ENCODE measurements at regions not wholly inside any gene's neighbourhood (a gene's known extent, or its start where the extent isn't known, plus 50 kb on each side); places are given as distances from the start of the nearest gene placed in this dataset.

DNA sequence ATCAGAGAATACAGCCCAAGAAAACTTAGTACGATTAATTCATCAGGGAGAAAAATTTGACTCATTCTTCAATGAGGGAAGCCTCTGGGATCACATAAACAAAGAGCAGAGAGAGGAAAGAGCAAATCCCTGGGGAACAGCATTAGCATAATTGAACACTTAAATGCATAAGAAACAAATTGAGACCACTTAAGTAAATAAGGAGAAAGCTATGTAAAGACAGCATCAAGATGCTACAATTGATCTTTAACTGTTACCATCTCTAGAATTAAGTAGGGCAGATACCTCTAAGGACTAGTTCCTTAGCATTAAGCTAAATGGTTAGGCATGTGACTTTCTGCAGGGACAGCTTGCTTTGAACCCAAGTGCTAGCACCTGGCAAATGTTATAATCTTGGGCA, 265.1 kb upstream of the NEGR1 start:
- H3K79me1 ChIP-seq (ENCODE audit: low read depth, low read length), result no peaks in the 10 kb centered on the region
- no peaks in the 10 kb centered on the region for H3K27me3 ChIP-seq (ENCODE audit: control insufficient read depth in 3 of 3, insufficient read depth in 3 of 3, low read depth in 1 of 3, low read length in 3 of 3)
- H2AFZ ChIP-seq (ENCODE audit: low read length), result peak overlapping the region; percentile 9
- no peak overlapping the region for H3K23ac ChIP-seq (ENCODE audit: low read depth, low read length, poor library complexity)
- H3K4ac ChIP-seq (ENCODE audit: low read length), result no peak overlapping the region
- no peak overlapping the region for H3K9ac ChIP-seq (ENCODE audit: low read depth, low read length, poor library complexity)
- H4K91ac ChIP-seq (ENCODE audit: low read depth, low read length, poor library complexity), result no peak overlapping the region
- H3K4me1 ChIP-seq (ENCODE audit: control insufficient read depth in 2 of 2, insufficient read depth in 1 of 2, low read depth in 1 of 2, low read length in 2 of 2), result no peaks in the 10 kb centered on the region
- no peak overlapping the region for H2BK12ac ChIP-seq (ENCODE audit: low read length)
- H2BK120ac ChIP-seq (ENCODE audit: low read depth, low read length), result no peak overlapping the region
- H3K4me3 ChIP-seq (ENCODE audit: low read length in 2 of 2), result no peak overlapping the region
- no peaks in the 10 kb centered on the region for H3K36me3 ChIP-seq (replicated peaks in 1 of 2; ENCODE audit: control insufficient read depth in 2 of 2, insufficient read depth in 2 of 2, low read length in 2 of 2)
- no peak overlapping the region for H4K8ac ChIP-seq (ENCODE audit: low read depth, low read length)
- H3K18ac ChIP-seq (ENCODE audit: low read length), result no peak overlapping the region
- no peak overlapping the region for H3K27ac ChIP-seq (replicated peaks; ENCODE audit: low read length)
- no peaks in the 10 kb centered on the region for H3K9me3 ChIP-seq (replicated peaks in 1 of 2; ENCODE audit: control insufficient read depth in 2 of 2, insufficient read depth in 1 of 2, low read depth in 1 of 2, low read length in 2 of 2)
- H2BK5ac ChIP-seq (ENCODE audit: low read length), result no peak overlapping the region
- H3K4me2 ChIP-seq (ENCODE audit: insufficient read depth, low read length, poor library complexity, severe bottlenecking), result no peak overlapping the region
- H3K14ac ChIP-seq (ENCODE audit: low read length), result no peak overlapping the region
- DNase-seq (ENCODE audit: low spot score), result no peak
- no CpG with 5 or more reads among the region's 1 CpG for WGBS, 2 donors (ENCODE audit: extremely low coverage in 2 of 2, insufficient read length in 2 of 2, insufficient replicate concordance in 1 of 2)
- H2AK5ac ChIP-seq (ENCODE audit: low read depth, low read length), result no peak overlapping the region
- H2BK15ac ChIP-seq (ENCODE audit: low read length), result no peak overlapping the region

DNA sequence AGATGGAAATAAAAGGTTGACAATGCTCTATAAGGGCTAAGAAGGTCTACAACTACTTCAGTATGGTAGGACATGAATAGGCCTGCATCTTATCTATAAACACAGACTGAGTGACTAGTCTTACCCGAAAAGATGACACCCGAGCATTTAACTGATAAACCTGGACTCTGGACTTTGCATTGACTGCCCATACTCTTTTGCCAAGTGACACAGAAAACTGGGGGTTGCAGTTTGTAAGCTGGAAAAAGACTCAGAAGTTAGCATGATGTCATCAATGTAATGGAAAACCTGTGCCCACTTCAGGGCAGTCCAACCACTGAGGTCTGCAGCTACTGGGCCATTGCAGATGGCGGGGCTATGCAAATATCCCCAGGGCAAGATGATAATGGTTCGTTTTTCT, 258.3 kb upstream of the NEGR1 start:
- DNase-seq (ENCODE audit: low spot score), result no peak
- Histone ChIP-seq H2BK5ac (ENCODE audit: low read length) (no peak overlapping the region), H3K79me1 (ENCODE audit: low read depth, low read length) (no peaks in the 10 kb centered on the region), H3K4ac (ENCODE audit: low read length) (no peak overlapping the region), H3K27ac (replicated peaks; ENCODE audit: low read length) (no peak overlapping the region), H4K91ac (ENCODE audit: low read depth, low read length, poor library complexity) (no peak overlapping the region), H2AFZ (ENCODE audit: low read length) (no peak overlapping the region), H3K14ac (ENCODE audit: low read length) (no peak overlapping the region), H3K9me3 (replicated peaks in 1 of 2; ENCODE audit: control insufficient read depth in 2 of 2, insufficient read depth in 1 of 2, low read depth in 1 of 2, low read length in 2 of 2) (no peaks in the 10 kb centered on the region), H3K27me3 (ENCODE audit: control insufficient read depth in 3 of 3, insufficient read depth in 3 of 3, low read depth in 1 of 3, low read length in 3 of 3) (no peaks in the 10 kb centered on the region), H2BK12ac (ENCODE audit: low read length) (no peak overlapping the region), H3K23ac (ENCODE audit: low read depth, low read length, poor library complexity) (no peak overlapping the region), H3K4me2 (ENCODE audit: insufficient read depth, low read length, poor library complexity, severe bottlenecking) (no peak overlapping the region), H4K8ac (ENCODE audit: low read depth, low read length) (no peak overlapping the region), H3K18ac (ENCODE audit: low read length) (no peak overlapping the region), H3K4me1 (ENCODE audit: control insufficient read depth in 2 of 2, insufficient read depth in 1 of 2, low read depth in 1 of 2, low read length in 2 of 2) (no peaks in the 10 kb centered on the region), H2BK15ac (ENCODE audit: low read length) (no peak overlapping the region), H3K9ac (ENCODE audit: low read depth, low read length, poor library complexity) (no peak overlapping the region), H2AK5ac (ENCODE audit: low read depth, low read length) (no peak overlapping the region), H3K36me3 (replicated peaks in 1 of 2; ENCODE audit: control insufficient read depth in 2 of 2, insufficient read depth in 2 of 2, low read length in 2 of 2) (no peaks in the 10 kb centered on the region), H3K4me3 (ENCODE audit: low read length in 2 of 2) (no peak overlapping the region), H2BK120ac (ENCODE audit: low read depth, low read length) (no peak overlapping the region)
- no CpG with 5 or more reads among the region's 4 CpGs for WGBS, 2 donors (ENCODE audit: extremely low coverage in 2 of 2, insufficient read length in 2 of 2, insufficient replicate concordance in 1 of 2)

DNA sequence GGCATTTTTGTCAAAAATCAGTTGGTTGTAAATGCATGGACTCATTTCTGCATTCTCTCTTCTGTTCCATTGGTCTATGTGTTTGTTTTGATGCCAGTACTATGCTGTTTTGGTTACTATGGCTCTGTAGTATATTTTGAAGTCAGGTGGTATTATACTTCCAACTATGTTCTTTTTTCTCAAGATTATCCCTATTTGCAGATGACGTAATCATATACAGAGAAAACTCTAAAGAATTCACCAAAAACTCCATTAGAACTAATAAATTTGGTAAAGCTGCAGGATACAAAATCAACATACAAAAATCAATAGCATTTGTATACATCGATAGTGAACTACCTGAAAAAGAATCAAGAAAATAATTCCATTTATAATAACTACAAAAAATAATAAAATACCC, 253.1 kb upstream of the NEGR1 start:
- Histone ChIP-seq H4K8ac (ENCODE audit: low read depth, low read length) (no peak overlapping the region), H2BK15ac (ENCODE audit: low read length) (no peak overlapping the region), H3K4me2 (ENCODE audit: insufficient read depth, low read length, poor library complexity, severe bottlenecking) (no peak overlapping the region), H3K18ac (ENCODE audit: low read length) (no peak overlapping the region), H3K4ac (ENCODE audit: low read length) (no peak overlapping the region), H3K4me1 (ENCODE audit: control insufficient read depth in 2 of 2, insufficient read depth in 1 of 2, low read depth in 1 of 2, low read length in 2 of 2) (no peaks in the 10 kb centered on the region), H2BK12ac (ENCODE audit: low read length) (no peak overlapping the region), H3K27me3 (ENCODE audit: control insufficient read depth in 3 of 3, insufficient read depth in 3 of 3, low read depth in 1 of 3, low read length in 3 of 3) (no peaks in the 10 kb centered on the region), H3K79me1 (ENCODE audit: low read depth, low read length) (no peaks in the 10 kb centered on the region), H3K4me3 (ENCODE audit: low read length in 2 of 2) (no peak overlapping the region), H2AK5ac (ENCODE audit: low read depth, low read length) (no peak overlapping the region), H3K23ac (ENCODE audit: low read depth, low read length, poor library complexity) (no peak overlapping the region), H3K9me3 (replicated peaks in 1 of 2; ENCODE audit: control insufficient read depth in 2 of 2, insufficient read depth in 1 of 2, low read depth in 1 of 2, low read length in 2 of 2) (no peaks in the 10 kb centered on the region), H3K36me3 (replicated peaks in 1 of 2; ENCODE audit: control insufficient read depth in 2 of 2, insufficient read depth in 2 of 2, low read length in 2 of 2) (no peaks in the 10 kb centered on the region), H3K9ac (ENCODE audit: low read depth, low read length, poor library complexity) (no peak overlapping the region), H3K14ac (ENCODE audit: low read length) (no peak overlapping the region), H3K27ac (replicated peaks; ENCODE audit: low read length) (no peak overlapping the region), H2AFZ (ENCODE audit: low read length) (no peak overlapping the region), H2BK120ac (ENCODE audit: low read depth, low read length) (no peak overlapping the region), H4K91ac (ENCODE audit: low read depth, low read length, poor library complexity) (no peak overlapping the region), H2BK5ac (ENCODE audit: low read length) (no peak overlapping the region)
- no CpG with 5 or more reads among the region's 2 CpGs for WGBS, 2 donors (ENCODE audit: extremely low coverage in 2 of 2, insufficient read length in 2 of 2, insufficient replicate concordance in 1 of 2)
- DNase-seq (ENCODE audit: low spot score), result no peak

DNA sequence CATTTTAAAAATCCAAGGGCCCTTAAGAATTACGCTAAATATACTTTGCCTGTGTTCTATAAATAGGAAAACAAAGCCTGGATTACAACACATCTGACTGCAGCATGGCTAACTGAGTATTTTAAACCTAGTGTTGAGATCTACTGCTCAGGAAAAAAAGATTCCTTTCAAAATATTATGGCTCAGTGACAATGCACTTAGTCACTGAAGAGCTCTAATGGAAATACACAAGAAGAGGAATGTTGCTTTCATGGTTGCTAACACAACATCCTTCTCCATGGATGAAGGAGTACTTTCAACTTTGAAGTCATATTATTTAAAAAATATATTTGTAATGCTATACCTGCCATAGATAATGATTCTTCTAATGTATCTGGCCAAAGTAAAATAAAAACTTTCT, 248.3 kb upstream of the NEGR1 start:
- Histone ChIP-seq H3K23ac (ENCODE audit: low read depth, low read length, poor library complexity) (no peak overlapping the region), H3K79me1 (ENCODE audit: low read depth, low read length) (no peaks in the 10 kb centered on the region), H3K27me3 (ENCODE audit: control insufficient read depth in 3 of 3, insufficient read depth in 3 of 3, low read depth in 1 of 3, low read length in 3 of 3) (no peaks in the 10 kb centered on the region), H2AFZ (ENCODE audit: low read length) (no peak overlapping the region), H2BK120ac (ENCODE audit: low read depth, low read length) (no peak overlapping the region), H3K27ac (replicated peaks; ENCODE audit: low read length) (no peak overlapping the region), H2BK15ac (ENCODE audit: low read length) (no peak overlapping the region), H3K4ac (ENCODE audit: low read length) (no peak overlapping the region), H3K4me1 (ENCODE audit: control insufficient read depth in 2 of 2, insufficient read depth in 1 of 2, low read depth in 1 of 2, low read length in 2 of 2) (no peaks in the 10 kb centered on the region), H3K4me3 (ENCODE audit: low read length in 2 of 2) (no peak overlapping the region), H3K4me2 (ENCODE audit: insufficient read depth, low read length, poor library complexity, severe bottlenecking) (no peak overlapping the region), H3K36me3 (replicated peaks in 1 of 2; ENCODE audit: control insufficient read depth in 2 of 2, insufficient read depth in 2 of 2, low read length in 2 of 2) (no peaks in the 10 kb centered on the region), H3K9ac (ENCODE audit: low read depth, low read length, poor library complexity) (no peak overlapping the region), H3K9me3 (replicated peaks in 1 of 2; ENCODE audit: control insufficient read depth in 2 of 2, insufficient read depth in 1 of 2, low read depth in 1 of 2, low read length in 2 of 2) (no peaks in the 10 kb centered on the region), H3K18ac (ENCODE audit: low read length) (no peak overlapping the region), H2BK5ac (ENCODE audit: low read length) (no peak overlapping the region), H2AK5ac (ENCODE audit: low read depth, low read length) (no peak overlapping the region), H3K14ac (ENCODE audit: low read length) (no peak overlapping the region), H4K91ac (ENCODE audit: low read depth, low read length, poor library complexity) (no peak overlapping the region), H2BK12ac (ENCODE audit: low read length) (no peak overlapping the region), H4K8ac (ENCODE audit: low read depth, low read length) (no peak overlapping the region)
- WGBS, 2 donors (ENCODE audit: extremely low coverage in 2 of 2, insufficient read length in 2 of 2, insufficient replicate concordance in 1 of 2), result no CpG with 5 or more reads among the region's 1 CpG
- no peak for DNase-seq (ENCODE audit: low spot score)
